ENCODE measurements at regions not wholly inside any gene's neighbourhood (a gene's known extent, or its start where the extent isn't known, plus 50 kb on each side); places are given as distances from the start of the nearest gene placed in this dataset.

DNA sequence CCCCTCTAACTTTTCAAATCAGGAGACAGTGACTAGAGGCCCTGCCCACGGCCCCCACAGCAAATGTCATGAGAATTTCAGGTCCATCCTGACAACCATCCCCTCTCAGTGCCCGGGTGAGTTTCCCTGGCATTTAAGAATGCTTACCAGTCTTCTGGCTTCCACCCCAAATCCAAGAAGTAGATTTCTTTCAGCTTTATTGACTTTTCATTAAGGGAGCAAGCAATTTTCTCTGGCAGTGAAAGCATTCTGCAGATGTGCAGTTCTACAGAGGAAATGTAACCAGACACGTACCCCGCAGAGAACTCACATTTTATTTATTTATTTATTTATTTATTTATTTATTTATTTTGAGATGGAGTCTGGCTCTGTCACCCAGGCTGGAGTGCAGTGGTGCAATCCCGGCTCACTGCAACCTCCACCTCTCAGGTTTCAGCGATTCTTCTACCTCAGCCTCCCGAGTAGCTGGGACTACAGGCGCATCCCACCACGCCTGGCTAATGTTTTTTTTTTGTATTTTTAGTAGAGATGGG, 120.9 kb upstream of the KCTD7 start:
- no peaks in the 10 kb centered on the region for H3K36me3 ChIP-seq
- intact Hi-C loops (cut with DNase I; ENCODE audit: low total_unique reads) = no loop called here
- H3K9me3 ChIP-seq = no peaks in the 10 kb centered on the region
- no peaks in the 10 kb centered on the region for H3K27me3 ChIP-seq
- no peak for TF ChIP-seq POLR2A (IDR thresholded peaks at IDR 0.05)
- H3K27ac ChIP-seq = no peak overlapping the region
- no peak overlapping the region for H3K4me3 ChIP-seq
- peaks cover 0 to 8% of the 10 kb centered on the region in 2 donors for H3K4me1 ChIP-seq
- DNase-seq = no peak

DNA sequence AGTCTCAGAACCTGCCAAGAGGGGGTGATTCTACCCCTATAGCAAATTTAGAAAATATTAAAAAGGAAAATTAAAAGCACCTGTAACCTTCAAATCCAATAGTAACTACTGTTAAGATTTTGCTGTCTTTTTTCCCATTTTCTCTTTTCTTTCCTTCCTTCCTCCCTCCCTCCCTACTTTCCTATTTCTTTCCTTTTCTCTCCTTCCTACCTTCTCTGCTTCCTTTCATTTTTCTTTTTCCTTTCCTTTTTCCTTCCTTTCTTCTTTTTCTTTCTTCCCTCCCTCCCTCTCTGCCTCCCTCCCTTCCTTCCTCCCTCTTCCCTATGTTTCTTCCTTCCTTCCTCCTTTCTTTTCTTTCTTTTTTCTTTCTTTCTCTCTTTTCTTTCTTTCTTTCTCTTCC, 120.2 kb upstream of the KCTD7 start:
- H3K27me3 ChIP-seq = no peaks in the 10 kb centered on the region
- no peak for TF ChIP-seq POLR2A (IDR thresholded peaks at IDR 0.05)
- no peak for TF ChIP-seq CTCF (IDR thresholded peaks at IDR 0.05)
- intact Hi-C loops (cut with DNase I; ENCODE audit: low total_unique reads) = no loop called here
- no peak overlapping the region for H3K27ac ChIP-seq
- H3K9me3 ChIP-seq = no peaks in the 10 kb centered on the region
- no peaks in the 10 kb centered on the region for H3K36me3 ChIP-seq
- no peak overlapping the region for H3K4me3 ChIP-seq
- peaks cover 0 to 8% of the 10 kb centered on the region in 2 donors for H3K4me1 ChIP-seq
- no peak for DNase-seq

- no peaks in the 10 kb centered on the region for H3K27me3 ChIP-seq
- no peaks in the 10 kb centered on the region for H3K9me3 ChIP-seq
- intact Hi-C loops (cut with DNase I; ENCODE audit: low total_unique reads) = no loop called here
- H3K4me1 ChIP-seq = no peaks in the 10 kb centered on the region
- H3K27ac ChIP-seq = no peak overlapping the region
- no peak for DNase-seq
- H3K4me3 ChIP-seq = no peak overlapping the region
- no peaks in the 10 kb centered on the region for H3K36me3 ChIP-seq
- TF ChIP-seq POLR2A (IDR thresholded peaks at IDR 0.05) (no peak), CTCF (IDR thresholded peaks at IDR 0.05) (no peak)
Observed at GRCh38 chr7:66514050-66514449, 114.6 kb upstream of the KCTD7 start.

DNA sequence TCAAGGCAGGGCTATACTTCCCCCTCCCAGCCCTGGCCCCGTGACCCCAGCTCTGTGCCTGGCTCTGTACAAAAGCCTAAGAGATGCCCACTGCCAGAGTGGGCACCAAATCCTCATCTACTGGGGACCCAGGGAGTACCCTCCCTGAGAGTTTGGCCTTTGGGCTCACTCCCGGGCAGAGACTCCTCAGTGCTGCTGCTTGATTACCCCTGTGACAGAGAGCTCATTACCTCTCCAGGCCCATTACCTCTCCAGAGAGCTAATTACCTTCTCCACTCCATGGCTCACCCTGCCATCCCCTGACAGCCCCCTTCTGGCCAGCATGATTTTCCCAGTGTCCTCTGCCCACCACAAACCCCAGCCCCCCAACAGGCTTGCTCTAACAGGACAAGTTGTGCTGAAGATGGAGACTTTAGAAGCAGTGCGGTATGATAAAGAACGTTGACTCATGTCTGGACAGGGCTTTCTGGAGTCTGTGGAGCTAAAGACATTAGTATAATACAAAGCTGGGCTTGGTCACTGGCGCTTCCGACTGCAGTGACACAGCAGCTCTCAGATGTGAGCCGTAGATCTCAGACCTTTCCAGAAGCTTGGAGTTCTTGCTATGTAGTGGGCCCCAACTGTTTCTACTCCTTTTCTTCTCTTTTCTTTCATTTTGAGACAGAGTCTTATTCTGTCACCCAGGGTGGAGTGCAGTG, 111.3 kb upstream of the KCTD7 start:
- H3K36me3 ChIP-seq = no peaks in the 10 kb centered on the region
- no peaks in the 10 kb centered on the region for H3K4me1 ChIP-seq
- DNase-seq = no peak
- intact Hi-C loops (cut with DNase I; ENCODE audit: low total_unique reads) = no loop called here
- no peaks in the 10 kb centered on the region for H3K9me3 ChIP-seq
- no peaks in the 10 kb centered on the region for H3K27me3 ChIP-seq
- H3K27ac ChIP-seq = no peak overlapping the region
- no peak for TF ChIP-seq POLR2A (IDR thresholded peaks at IDR 0.05)
- TF ChIP-seq CTCF (IDR thresholded peaks at IDR 0.05) = no peak
- H3K4me3 ChIP-seq = no peak overlapping the region

DNA sequence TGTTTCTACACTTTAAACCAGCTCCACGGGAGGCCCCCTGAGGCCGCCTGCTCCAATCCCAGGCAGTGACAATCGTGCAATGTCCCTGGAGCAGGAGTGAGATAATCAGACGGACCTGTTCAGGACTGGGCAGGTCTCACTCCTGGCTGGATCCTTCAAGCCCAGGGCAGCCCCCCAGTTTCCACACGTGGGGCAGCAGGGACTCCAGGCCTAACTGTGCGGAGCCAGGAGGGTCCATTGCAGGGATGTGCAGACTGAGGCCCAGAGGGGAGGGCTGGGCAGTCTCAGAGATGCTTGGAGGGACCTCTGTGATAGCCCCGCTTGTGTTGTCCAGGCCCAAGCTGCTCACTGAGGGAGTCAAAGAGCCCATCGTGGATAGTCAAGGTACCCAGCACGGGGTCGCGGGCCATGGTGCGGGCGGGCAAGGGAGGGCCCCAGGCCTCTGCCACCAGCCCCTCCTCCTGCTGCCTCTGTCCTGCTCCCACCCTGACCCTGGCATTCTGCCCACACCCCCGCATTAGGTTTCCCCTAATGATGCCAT, 110.5 kb upstream of the KCTD7 start:
- H3K4me3 ChIP-seq = no peak overlapping the region
- H3K9me3 ChIP-seq = no peaks in the 10 kb centered on the region
- no peaks in the 10 kb centered on the region for H3K4me1 ChIP-seq
- H3K27me3 ChIP-seq = no peaks in the 10 kb centered on the region
- no peak overlapping the region for H3K27ac ChIP-seq
- intact Hi-C loops (cut with DNase I; ENCODE audit: low total_unique reads) = no loop called here
- H3K36me3 ChIP-seq = no peaks in the 10 kb centered on the region
- TF ChIP-seq CTCF (IDR thresholded peaks at IDR 0.05) (no peak), POLR2A (IDR thresholded peaks at IDR 0.05) (no peak)
- no peak for DNase-seq
